Lower leg skin (tissue), 4 donors: ENCODE measurements at regions not wholly inside any gene's neighbourhood (a gene's known extent, or its start where the extent isn't known, plus 50 kb on each side); places are given as distances from the start of the nearest gene placed in this dataset.

ENCODE experiments used
- DNase-seq, 2 donors: peaks; one replicate each; pipeline ENCODE4 v3.0.0-alpha.2; 2019; ENCODE audit warnings: low spot score in 2 of 2
- H3K4me3 ChIP-seq: fragments of 200-600 bp; sonication (generic); 2 replicates; pipeline ENCODE4 v1.5.1; 2017; ENCODE audit warnings: mild to moderate bottlenecking, low read depth; ENCODE audit not compliant: poor library complexity, severe bottlenecking
- CTCF ChIP-seq, 3 donors: fragments of 450-650 bp; IDR thresholded peaks; one replicate each; pipeline ENCODE4 v1.5.1; 2016; ENCODE audit warnings: antibody characterized with exemption in 3 of 3, mild to moderate bottlenecking in 3 of 3, moderate library complexity in 2 of 3
- POLR2A ChIP-seq, 2 donors: fragments of 450-650 bp; IDR thresholded peaks; one replicate each; pipeline ENCODE4 v1.6.1; 2016 to 2017; ENCODE audit warnings: antibody characterized with exemption in 2 of 2, mild to moderate bottlenecking in 1 of 2, moderate library complexity in 1 of 2
- WGBS, 2 donors: methylation state at CpG; one replicate each; pipeline ENCODE4 v1.1.5; 2018; 5-methylcytosine and 5-hydroxymethylcytosine counted together
- intact Hi-C: fragments of 100-400 bp; cut with DNase I; formaldehyde crosslinking; loops from one replicate; pipeline ENCODE4 v1.15.0; 2023; ENCODE audit warnings: low total_unique reads

- intact Hi-C loops = no loop called here
- no peak overlapping the region for H3K4me3 ChIP-seq
- TF ChIP-seq CTCF (IDR thresholded peaks at IDR 0.05) (no peak), POLR2A (IDR thresholded peaks at IDR 0.05) (no peak)
- no peak for DNase-seq
These were observed 622.4 kb downstream of the SLC6A15 start for GRCh38 chr12:84290168-84290567.

- H3K4me3 ChIP-seq = no peak overlapping the region
- no peak for TF ChIP-seq CTCF (IDR thresholded peaks at IDR 0.05)
- TF ChIP-seq POLR2A (IDR thresholded peaks at IDR 0.05) = no peak
- intact Hi-C loops = no loop called here
- no peak for DNase-seq
- WGBS, 2 donors = 73 to 85% methylated on average over 2 of the region's 2 CpGs
These were observed 634.6 kb downstream of the SLC6A15 start for GRCh38 chr12:84277986-84278385.

- no peak for TF ChIP-seq CTCF (IDR thresholded peaks at IDR 0.05)
- no peak for TF ChIP-seq POLR2A (IDR thresholded peaks at IDR 0.05)
- H3K4me3 ChIP-seq = no peak overlapping the region
- 51 to 59% methylated on average over 2 of the region's 2 CpGs for WGBS, 2 donors
- no peak for DNase-seq
- intact Hi-C loops = no loop called here
These were observed 636.4 kb downstream of the SLC6A15 start for GRCh38 chr12:84276215-84276614.

- WGBS, 2 donors = 83 to 86% methylated on average over 3 of the region's 3 CpGs
- H3K4me3 ChIP-seq = no peak overlapping the region
- no peak for DNase-seq
- TF ChIP-seq CTCF (IDR thresholded peaks at IDR 0.05) (no peak), POLR2A (IDR thresholded peaks at IDR 0.05) (no peak)
- intact Hi-C loops = no loop called here
These were observed 640.3 kb downstream of the SLC6A15 start for GRCh38 chr12:84272324-84272723.

GRCh38 chr12:84270470-84271140 lies 642.0 kb downstream of the SLC6A15 start:
- 34 to 47% methylated on average over 8 of the region's 8 CpGs for WGBS, 2 donors
- no peak overlapping the region for H3K4me3 ChIP-seq
- intact Hi-C loops = no loop called here
- DNase-seq = no peak
- TF ChIP-seq POLR2A (IDR thresholded peaks at IDR 0.05) (no peak), CTCF (IDR thresholded peaks at IDR 0.05) (no peak)

- TF ChIP-seq POLR2A (IDR thresholded peaks at IDR 0.05) (no peak), CTCF (IDR thresholded peaks at IDR 0.05) (no peak)
- 80 to 82% methylated on average over 2 of the region's 2 CpGs for WGBS, 2 donors
- intact Hi-C loops = no loop called here
- H3K4me3 ChIP-seq = no peak overlapping the region
- DNase-seq = no peak
These were observed 664.7 kb downstream of the SLC6A15 start for GRCh38 chr12:84247931-84248330.
